Activated T-cell treated with anti-CD3 and anti-CD28 coated beads, Interleukin-2, amount 50 U/mL, for 72 hours (primary cell): ENCODE measurements at regions not wholly inside any gene's neighbourhood (a gene's known extent, or its start where the extent isn't known, plus 50 kb on each side); places are given as distances from the start of the nearest gene placed in this dataset.
A peak's percentile ranks its signal among the peaks of the same experiment; 100 is the strongest.

ENCODE experiments used
- ATAC-seq, 2 donors: fragments of 150-1000 bp; cut with Tn5 transposase; replicated peaks in 1 of 2; 2 replicates each; pipeline ENCODE4 v1.10.0; 2021; ENCODE audit warnings: moderate library complexity in 2 of 2, mild to moderate bottlenecking in 1 of 2
- DNase-seq, 2 donors: peaks; one replicate each; pipeline ENCODE4 v3.0.0; 2021 to 2022; ENCODE audit warnings: mixed read lengths in 1 of 2
- H3K27ac Mint-ChIP-seq: one replicate; pipeline ENCODE4 v1.8.0; 2022; ENCODE audit warnings: mild to moderate bottlenecking, moderate library complexity, mixed read lengths
- H3K27me3 Mint-ChIP-seq: one replicate; pipeline ENCODE4 v1.8.0; 2022; ENCODE audit warnings: low read depth, mixed read lengths
- H3K36me3 Mint-ChIP-seq, 2 donors: one replicate each; pipeline ENCODE4 v1.8.0; 2022; ENCODE audit warnings: mixed read lengths in 2 of 2, mild to moderate bottlenecking in 1 of 2; ENCODE audit not compliant: insufficient read depth in 2 of 2
- H3K4me1 Mint-ChIP-seq: one replicate; pipeline ENCODE4 v1.8.0; 2022; ENCODE audit warnings: low read depth, mixed read lengths
- H3K4me3 Mint-ChIP-seq, 2 donors: one replicate each; pipeline ENCODE4 v1.8.0; 2022; ENCODE audit warnings: mild to moderate bottlenecking in 2 of 2, mixed read lengths in 2 of 2, moderate library complexity in 2 of 2
- H3K9me3 Mint-ChIP-seq, 2 donors: one replicate each; pipeline ENCODE4 v1.8.0; 2022; ENCODE audit warnings: mixed read lengths in 2 of 2

GRCh38 chr2:160650196-160651118, 156.8 kb upstream of the RBMS1 start:
- H3K27me3 Mint-ChIP-seq, result no peaks in the 10 kb centered on the region
- H3K4me1 Mint-ChIP-seq, result peaks cover 19% of the 10 kb centered on the region
- H3K36me3 Mint-ChIP-seq, result no peaks in the 10 kb centered on the region

DNA sequence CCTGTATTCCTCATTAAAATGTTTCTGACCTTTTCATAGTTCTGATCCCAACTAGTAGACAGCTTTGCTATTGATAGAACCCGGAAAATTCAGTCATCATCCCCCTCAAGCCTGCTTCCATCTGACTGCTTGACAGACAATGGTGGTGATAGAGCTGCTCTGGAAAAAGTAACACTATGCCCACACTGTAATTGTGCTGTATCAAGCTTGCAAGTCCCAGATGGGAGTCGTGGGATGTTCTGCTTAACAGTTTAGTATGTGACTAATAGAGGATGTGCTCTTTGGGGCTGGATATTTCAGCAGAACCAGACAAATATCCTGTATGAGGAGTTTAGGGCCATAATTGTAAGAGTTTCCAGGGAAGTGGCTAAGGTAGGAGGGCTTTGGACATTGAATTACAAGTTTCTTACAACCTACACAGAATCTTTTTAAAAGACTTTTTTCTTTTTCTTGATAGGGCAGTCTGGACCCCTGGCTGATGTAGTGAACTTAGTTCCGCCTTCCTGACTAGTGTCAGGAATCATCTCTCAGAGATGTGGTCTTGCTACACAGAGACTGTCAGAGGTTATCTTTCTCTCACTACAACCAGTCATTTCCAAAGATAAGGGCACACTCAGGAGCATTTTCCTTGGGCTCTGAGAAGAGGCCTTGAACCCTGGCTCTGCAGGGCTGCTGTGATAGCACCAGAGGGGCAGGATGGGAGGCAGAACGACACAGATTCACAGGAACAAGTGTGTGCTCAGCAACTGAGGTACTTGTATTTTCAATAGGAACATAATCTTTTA, 158.0 kb upstream of the RBMS1 start:
- Mint-ChIP-seq H3K36me3 (no peaks in the 10 kb centered on the region), H3K4me1 (peaks cover 19% of the 10 kb centered on the region), H3K4me3 (no peak overlapping the region), H3K27ac (no peak overlapping the region), H3K9me3 (no peaks in the 10 kb centered on the region), H3K27me3 (no peaks in the 10 kb centered on the region)
- DNase-seq (no peak), ATAC-seq (peak; percentile 6 to 13)

More at GRCh38 chr2:160650196-160651118, 156.8 kb upstream of the RBMS1 start:
- DNase-seq (no peak), ATAC-seq (no peak)
- Mint-ChIP-seq H3K27ac (peak overlapping the region; percentile 9), H3K4me3 (no peak overlapping the region), H3K9me3 (no peaks in the 10 kb centered on the region)

DNA sequence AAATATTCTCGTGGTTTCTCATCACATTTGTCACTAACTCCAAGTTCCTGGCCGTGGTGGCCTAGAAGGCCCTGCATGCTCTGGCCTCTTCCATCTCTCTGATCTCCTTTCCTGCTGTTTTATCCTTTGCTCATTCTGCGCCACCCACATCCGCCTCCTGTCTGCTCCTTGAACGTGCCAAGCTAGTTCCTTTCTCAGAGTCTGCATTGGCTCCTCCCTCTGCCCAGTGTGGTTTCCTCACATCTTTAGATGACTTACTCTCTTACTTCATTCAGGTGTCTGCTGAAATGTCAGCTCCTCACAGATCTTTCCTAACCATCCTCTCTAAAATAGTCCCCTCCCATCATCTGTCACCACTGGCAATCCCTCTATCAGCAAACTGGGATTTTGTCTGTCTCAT, 158.6 kb upstream of the RBMS1 start:
- Mint-ChIP-seq H3K4me3 (peak overlapping the region; percentile 3 to 36), H3K9me3 (no peaks in the 10 kb centered on the region), H3K27me3 (no peaks in the 10 kb centered on the region), H3K36me3 (no peaks in the 10 kb centered on the region), H3K27ac (no peak overlapping the region), H3K4me1 (peaks cover 19% of the 10 kb centered on the region)
- ATAC-seq (peak; percentile 98 to 99), DNase-seq (peak; percentile 55 to 67)

DNA sequence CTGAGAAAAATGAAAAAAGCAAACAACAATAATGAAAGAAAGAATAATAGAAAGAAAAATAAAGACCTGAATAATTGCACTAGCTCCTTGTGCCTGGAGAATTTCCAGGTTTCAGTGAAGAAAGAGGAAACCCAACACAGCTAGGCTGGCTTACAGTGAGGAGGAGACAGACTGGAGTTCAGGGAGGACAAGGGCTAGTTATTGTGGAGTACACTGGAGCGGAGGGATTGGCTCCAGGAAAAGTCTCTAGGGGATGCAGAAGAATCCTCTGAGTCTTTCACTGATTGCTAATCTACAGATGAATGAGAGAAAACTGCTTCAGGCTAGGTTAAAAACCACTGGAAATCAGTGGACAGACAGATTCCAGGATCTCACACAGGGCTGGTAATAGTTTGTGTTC, 163.6 kb upstream of the RBMS1 start:
- H3K4me1 Mint-ChIP-seq, result peaks cover 10% of the 10 kb centered on the region
- H3K36me3 Mint-ChIP-seq, result no peaks in the 10 kb centered on the region
- H3K4me3 Mint-ChIP-seq, result no peak overlapping the region
- H3K9me3 Mint-ChIP-seq, result no peaks in the 10 kb centered on the region
- no peak overlapping the region for H3K27ac Mint-ChIP-seq
- peaks cover 6% of the 10 kb centered on the region for H3K27me3 Mint-ChIP-seq
- ATAC-seq (no peak), DNase-seq (no peak)

DNA sequence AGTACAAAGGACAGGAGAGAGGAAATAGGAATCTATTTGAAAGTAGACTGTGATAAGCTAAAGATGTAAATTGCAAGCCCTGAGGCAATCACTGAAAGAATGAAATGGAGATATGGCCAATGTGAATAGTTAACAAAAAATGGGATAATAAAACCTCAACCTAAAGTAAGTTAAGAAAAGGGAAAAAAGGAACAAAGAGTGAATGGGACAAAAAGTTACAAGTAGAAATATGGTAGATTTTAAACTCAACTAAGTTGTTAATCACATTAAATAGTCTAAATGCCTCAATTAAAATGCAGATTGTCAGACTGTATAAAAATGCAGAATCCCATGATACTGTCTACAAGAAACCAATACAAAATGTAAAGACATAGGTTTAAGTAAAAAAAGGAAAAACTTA, 165.2 kb upstream of the RBMS1 start:
- DNase-seq, result no peak
- Mint-ChIP-seq H3K36me3 (no peaks in the 10 kb centered on the region), H3K4me1 (no peaks in the 10 kb centered on the region), H3K4me3 (no peak overlapping the region), H3K27ac (no peak overlapping the region), H3K9me3 (no peaks in the 10 kb centered on the region), H3K27me3 (peaks cover 6% of the 10 kb centered on the region)
- ATAC-seq, result no peak

- Mint-ChIP-seq H3K9me3 (no peaks in the 10 kb centered on the region), H3K4me3 (no peak overlapping the region), H3K27ac (no peak overlapping the region), H3K27me3 (peaks cover 6% of the 10 kb centered on the region), H3K4me1 (peaks cover 1% of the 10 kb centered on the region), H3K36me3 (no peaks in the 10 kb centered on the region)
- no peak for DNase-seq
- no peak for ATAC-seq
Observed at GRCh38 chr2:160660741-160661140, 167.1 kb upstream of the RBMS1 start.

DNA sequence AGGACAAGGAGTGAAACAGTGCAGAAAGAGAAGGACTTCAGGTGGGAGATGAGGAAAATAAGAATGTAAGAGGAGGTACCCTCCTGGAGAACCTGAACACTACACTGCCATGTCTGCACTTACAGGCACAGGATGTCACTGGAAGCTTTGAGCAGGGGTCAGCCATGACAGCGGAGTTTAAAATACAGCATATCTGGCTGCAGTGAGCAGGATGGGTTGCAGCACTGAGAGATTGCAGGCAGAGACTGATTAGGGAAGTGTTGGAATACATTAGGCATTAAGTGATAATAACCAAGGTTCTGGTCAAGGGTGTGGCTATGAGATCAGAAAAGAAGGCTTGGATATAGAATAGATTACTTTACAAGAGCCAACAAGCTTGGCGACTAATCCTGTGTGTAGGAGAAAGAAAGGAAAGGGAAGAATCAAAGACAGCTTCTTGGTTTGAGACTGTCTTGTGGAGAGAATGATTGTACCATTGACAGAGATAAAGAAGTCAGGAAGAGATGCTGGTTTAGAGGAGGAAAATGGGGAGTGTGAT, 171.1 kb upstream of the RBMS1 start:
- peaks cover 18% of the 10 kb centered on the region for H3K4me1 Mint-ChIP-seq
- ATAC-seq, result no peak
- H3K27ac Mint-ChIP-seq, result no peak overlapping the region
- H3K27me3 Mint-ChIP-seq, result no peaks in the 10 kb centered on the region
- no peak overlapping the region for H3K4me3 Mint-ChIP-seq
- H3K9me3 Mint-ChIP-seq, result no peaks in the 10 kb centered on the region
- no peak for DNase-seq
- no peaks in the 10 kb centered on the region for H3K36me3 Mint-ChIP-seq

DNA sequence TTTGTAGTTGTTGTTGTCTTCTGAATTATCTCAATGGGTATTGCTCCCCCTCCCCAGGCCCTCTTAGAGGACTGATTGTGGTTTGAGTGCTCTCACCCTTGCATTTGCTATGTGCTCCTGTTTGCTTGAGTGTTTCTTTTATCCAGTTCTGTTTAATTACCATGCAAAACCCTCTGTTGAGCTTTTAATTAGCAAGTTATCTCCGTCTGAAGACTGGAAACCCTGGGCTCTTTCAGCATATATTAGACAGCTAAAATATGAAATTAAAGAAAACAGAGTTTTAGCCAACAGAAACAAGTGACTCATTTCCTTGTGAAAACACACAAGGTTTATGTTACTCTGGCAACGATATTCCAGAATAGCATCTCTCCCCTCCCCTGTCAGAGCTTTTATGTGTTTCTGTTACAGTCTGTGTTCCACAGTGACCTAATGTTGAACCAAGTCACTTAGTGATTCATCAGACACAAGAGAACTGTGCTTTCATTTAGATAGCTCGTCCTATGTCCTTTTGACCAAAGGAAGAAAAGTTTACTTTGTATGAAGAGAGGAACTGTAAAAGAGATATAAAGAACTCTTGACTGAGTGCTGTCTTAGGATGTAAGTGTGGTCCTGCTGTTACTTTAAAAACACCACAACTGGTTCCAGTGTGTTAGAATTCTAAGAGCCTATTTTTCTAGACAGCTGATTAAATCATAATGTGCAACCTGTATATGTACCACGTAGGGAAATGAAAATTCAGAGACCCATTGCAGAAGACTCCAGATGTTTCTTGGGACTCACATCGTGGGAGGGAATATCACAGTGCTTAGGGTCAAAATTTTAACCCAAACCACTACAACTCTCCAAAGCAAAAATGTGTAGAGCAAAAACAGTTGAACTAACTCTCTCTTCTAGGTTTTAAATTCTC, 172.8 kb upstream of the RBMS1 start:
- Mint-ChIP-seq H3K4me3 (peak overlapping the region; percentile 36 to 53), H3K36me3 (no peaks in the 10 kb centered on the region), H3K4me1 (peaks cover 18% of the 10 kb centered on the region), H3K27me3 (no peaks in the 10 kb centered on the region), H3K9me3 (no peaks in the 10 kb centered on the region), H3K27ac (peak overlapping the region; percentile 75)
- ATAC-seq (peak; percentile 95 to 98), DNase-seq (peak in 1 of 2 donors; percentile 2)

- H3K4me1 Mint-ChIP-seq, result peaks cover 18% of the 10 kb centered on the region
- peaks cover 0 to 2% of the 10 kb centered on the region in 2 donors for H3K9me3 Mint-ChIP-seq
- DNase-seq (no peak), ATAC-seq (no peak)
- H3K27ac Mint-ChIP-seq, result no peak overlapping the region
- H3K27me3 Mint-ChIP-seq, result no peaks in the 10 kb centered on the region
- no peak overlapping the region for H3K4me3 Mint-ChIP-seq
- no peaks in the 10 kb centered on the region for H3K36me3 Mint-ChIP-seq
Observed at GRCh38 chr2:160667811-160668210, 174.2 kb upstream of the RBMS1 start.

GRCh38 chr2:160670618-160671017, 177.0 kb upstream of the RBMS1 start:
- ATAC-seq (no peak), DNase-seq (no peak)
- H3K4me3 Mint-ChIP-seq, result no peak overlapping the region
- H3K27me3 Mint-ChIP-seq, result no peaks in the 10 kb centered on the region
- H3K27ac Mint-ChIP-seq, result no peak overlapping the region
- H3K36me3 Mint-ChIP-seq, result no peaks in the 10 kb centered on the region
- peaks cover 0 to 2% of the 10 kb centered on the region in 2 donors for H3K9me3 Mint-ChIP-seq
- H3K4me1 Mint-ChIP-seq, result peaks cover 18% of the 10 kb centered on the region

DNA sequence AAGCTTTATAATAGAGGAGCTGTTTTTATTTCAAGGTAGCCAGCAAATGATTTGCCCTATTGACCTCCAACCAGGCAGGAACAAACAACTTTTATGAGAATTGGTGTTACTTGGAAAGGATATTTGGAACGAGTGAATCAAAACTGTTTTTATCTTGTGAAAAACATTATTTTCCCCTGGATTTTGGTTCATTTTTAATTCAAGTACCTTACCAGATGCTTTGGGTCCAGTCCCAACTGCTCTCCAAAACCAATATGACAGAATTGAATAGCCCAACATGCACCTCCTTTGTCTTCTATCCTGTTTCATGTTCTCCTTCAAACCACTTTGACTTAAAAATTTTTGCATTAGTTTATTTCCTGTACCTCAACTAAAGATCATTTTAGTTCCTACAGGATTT, 178.6 kb upstream of the RBMS1 start:
- H3K36me3 Mint-ChIP-seq, result no peaks in the 10 kb centered on the region
- ATAC-seq (no peak), DNase-seq (no peak)
- H3K9me3 Mint-ChIP-seq, result peaks cover 0 to 2% of the 10 kb centered on the region in 2 donors
- H3K4me1 Mint-ChIP-seq, result peaks cover 2% of the 10 kb centered on the region
- H3K27me3 Mint-ChIP-seq, result no peaks in the 10 kb centered on the region
- H3K27ac Mint-ChIP-seq, result no peak overlapping the region
- no peak overlapping the region for H3K4me3 Mint-ChIP-seq

DNA sequence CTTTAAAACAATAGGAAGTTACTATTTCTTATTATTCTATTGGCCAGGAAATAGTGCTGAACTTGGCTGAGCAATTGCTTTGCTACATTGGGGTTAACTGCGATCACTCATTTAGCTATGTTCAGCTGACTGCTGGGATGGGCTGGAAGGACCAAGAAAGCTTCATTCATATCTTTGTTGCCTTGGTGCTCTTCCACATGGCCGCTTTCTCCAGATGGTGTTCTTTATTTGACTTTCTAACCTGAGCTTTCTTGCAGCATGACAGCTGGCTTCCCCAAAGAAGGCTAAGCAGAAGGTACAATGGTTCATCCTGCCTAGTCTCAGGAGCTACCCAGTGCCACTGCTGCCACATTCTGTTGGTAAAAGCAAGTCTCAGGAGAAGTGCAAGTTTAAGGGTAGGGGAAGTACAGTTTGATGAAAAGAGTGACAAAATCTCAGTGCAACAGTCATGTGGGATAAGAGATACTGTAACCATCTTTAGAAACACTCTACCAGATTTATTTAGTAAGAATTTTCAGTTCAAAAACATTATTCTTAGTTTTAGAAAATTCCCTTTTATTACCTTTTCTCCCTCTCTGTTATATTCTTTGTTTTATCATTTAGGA, 180.6 kb upstream of the RBMS1 start:
- peaks cover 0 to 2% of the 10 kb centered on the region in 2 donors for H3K9me3 Mint-ChIP-seq
- ATAC-seq (no peak), DNase-seq (no peak)
- H3K27me3 Mint-ChIP-seq, result no peaks in the 10 kb centered on the region
- no peaks in the 10 kb centered on the region for H3K36me3 Mint-ChIP-seq
- H3K4me3 Mint-ChIP-seq, result no peak overlapping the region
- no peak overlapping the region for H3K27ac Mint-ChIP-seq
- H3K4me1 Mint-ChIP-seq, result no peaks in the 10 kb centered on the region
